ENCODE measurements at regions not wholly inside any gene's neighbourhood (a gene's known extent, or its start where the extent isn't known, plus 50 kb on each side); places are given as distances from the start of the nearest gene placed in this dataset.

DNA sequence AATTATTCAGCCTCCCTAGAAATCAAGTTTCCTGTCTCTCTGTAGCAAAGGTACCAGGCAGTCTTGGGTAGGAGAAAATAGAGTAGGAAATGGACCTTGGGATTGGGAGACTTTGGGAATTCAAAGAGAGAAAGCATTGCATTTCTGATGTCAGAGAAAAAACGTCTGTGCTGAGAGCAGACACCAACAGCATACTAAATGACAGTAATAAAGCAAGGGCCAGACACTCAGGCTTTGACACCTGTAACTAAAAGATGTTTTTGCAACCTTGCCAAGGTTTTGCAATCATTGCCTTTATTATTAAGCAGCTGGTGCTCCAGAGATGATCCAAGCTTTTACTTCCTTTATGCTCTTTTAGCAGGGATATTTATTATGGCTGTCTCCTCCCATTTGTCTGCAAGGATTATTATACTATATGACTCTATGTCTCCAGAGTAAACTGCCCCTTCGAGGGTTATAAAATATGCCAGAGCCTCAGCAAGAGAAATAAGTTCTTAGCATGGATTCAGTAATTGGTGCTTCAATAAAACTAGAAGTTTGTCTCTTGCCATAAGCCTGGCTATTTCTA is 85.2 kb upstream of the GRAMD1B start:
- TF ChIP-seq, protein P1, sequence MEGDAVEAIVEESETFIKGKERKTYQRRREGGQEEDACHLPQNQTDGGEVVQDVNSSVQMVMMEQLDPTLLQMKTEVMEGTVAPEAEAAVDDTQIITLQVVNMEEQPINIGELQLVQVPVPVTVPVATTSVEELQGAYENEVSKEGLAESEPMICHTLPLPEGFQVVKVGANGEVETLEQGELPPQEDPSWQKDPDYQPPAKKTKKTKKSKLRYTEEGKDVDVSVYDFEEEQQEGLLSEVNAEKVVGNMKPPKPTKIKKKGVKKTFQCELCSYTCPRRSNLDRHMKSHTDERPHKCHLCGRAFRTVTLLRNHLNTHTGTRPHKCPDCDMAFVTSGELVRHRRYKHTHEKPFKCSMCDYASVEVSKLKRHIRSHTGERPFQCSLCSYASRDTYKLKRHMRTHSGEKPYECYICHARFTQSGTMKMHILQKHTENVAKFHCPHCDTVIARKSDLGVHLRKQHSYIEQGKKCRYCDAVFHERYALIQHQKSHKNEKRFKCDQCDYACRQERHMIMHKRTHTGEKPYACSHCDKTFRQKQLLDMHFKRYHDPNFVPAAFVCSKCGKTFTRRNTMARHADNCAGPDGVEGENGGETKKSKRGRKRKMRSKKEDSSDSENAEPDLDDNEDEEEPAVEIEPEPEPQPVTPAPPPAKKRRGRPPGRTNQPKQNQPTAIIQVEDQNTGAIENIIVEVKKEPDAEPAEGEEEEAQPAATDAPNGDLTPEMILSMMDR (IDR thresholded peaks at IDR 0.05): no peak
- TF ChIP-seq CHD2 (IDR thresholded peaks at IDR 0.05; ENCODE audit: low read length, partially characterized antibody) (no peak), JUNB (IDR thresholded peaks at IDR 0.05) (no peak), POLR2A (IDR thresholded peaks at IDR 0.05; ENCODE audit: low read length) (no peak), BHLHE40 (IDR thresholded peaks at IDR 0.05; ENCODE audit: low read depth, low read length) (no peak)
- TF ChIP-seq, protein P2, sequence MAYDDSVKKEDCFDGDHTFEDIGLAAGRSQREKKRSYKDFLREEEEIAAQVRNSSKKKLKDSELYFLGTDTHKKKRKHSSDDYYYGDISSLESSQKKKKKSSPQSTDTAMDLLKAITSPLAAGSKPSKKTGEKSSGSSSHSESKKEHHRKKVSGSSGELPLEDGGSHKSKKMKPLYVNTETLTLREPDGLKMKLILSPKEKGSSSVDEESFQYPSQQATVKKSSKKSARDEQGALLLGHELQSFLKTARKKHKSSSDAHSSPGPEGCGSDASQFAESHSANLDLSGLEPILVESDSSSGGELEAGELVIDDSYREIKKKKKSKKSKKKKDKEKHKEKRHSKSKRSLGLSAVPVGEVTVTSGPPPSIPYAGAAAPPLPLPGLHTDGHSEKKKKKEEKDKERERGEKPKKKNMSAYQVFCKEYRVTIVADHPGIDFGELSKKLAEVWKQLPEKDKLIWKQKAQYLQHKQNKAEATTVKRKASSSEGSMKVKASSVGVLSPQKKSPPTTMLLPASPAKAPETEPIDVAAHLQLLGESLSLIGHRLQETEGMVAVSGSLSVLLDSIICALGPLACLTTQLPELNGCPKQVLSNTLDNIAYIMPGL (CRISPR knock-in tag; IDR thresholded peaks at IDR 0.05; ENCODE audit: borderline replicate concordance): no peak
